Fibroblast of lung (primary cell): ENCODE measurements at regions not wholly inside any gene's neighbourhood (a gene's known extent, or its start where the extent isn't known, plus 50 kb on each side); places are given as distances from the start of the nearest gene placed in this dataset.

Experiments
- DNase-seq, 2 donors: peaks; one replicate each; pipeline versions ENCODE4 v3.0.0 to v3.0.0-alpha.2; 2010; ENCODE audit warnings: low read depth in 2 of 2
- H2AFZ ChIP-seq: 2 replicates; pipeline ENCODE4 v1.5.1; 2012; ENCODE audit warnings: low read length, control low read depth, inconsistent platforms
- H3K27ac ChIP-seq: 2 replicates; pipeline ENCODE4 v1.5.1; 2011; ENCODE audit warnings: low read length, control low read depth; ENCODE audit not compliant: insufficient read depth
- H3K27me3 ChIP-seq: 2 replicates; pipeline ENCODE4 v1.5.1; 2011; ENCODE audit warnings: mild to moderate bottlenecking, low read length; ENCODE audit not compliant: control insufficient read depth, insufficient read depth
- H3K36me3 ChIP-seq: 2 replicates; pipeline ENCODE4 v1.5.1; 2011; ENCODE audit warnings: low read length; ENCODE audit not compliant: control insufficient read depth, insufficient read depth
- H3K4me1 ChIP-seq: 2 replicates; pipeline ENCODE4 v1.5.1; 2011; ENCODE audit warnings: low read length; ENCODE audit not compliant: control insufficient read depth, insufficient read depth; ENCODE audit errors: extremely low read depth
- H3K4me2 ChIP-seq: 2 replicates; pipeline ENCODE4 v1.5.1; 2011; ENCODE audit warnings: low read length, control low read depth; ENCODE audit not compliant: insufficient read depth; ENCODE audit errors: extremely low read depth
- H3K4me3 ChIP-seq, 4 experiments: fragments of 200-600 bp in 1 of 4; sonication (generic) in 1 of 4; replicated peaks in 1 of 4; 2 replicates each; pipeline ENCODE4 v1.5.1; 2011 to 2016; ENCODE audit warnings: low read length in 4 of 4, low read depth in 3 of 4, mild to moderate bottlenecking in 3 of 4, control low read depth in 2 of 4, inconsistent platforms in 1 of 4, mixed read lengths in 1 of 4; ENCODE audit not compliant: insufficient read depth in 1 of 4; ENCODE audit errors: control extremely low read depth in 1 of 4
- H3K79me2 ChIP-seq: 2 replicates; pipeline ENCODE4 v1.5.1; 2012; ENCODE audit warnings: mild to moderate bottlenecking, low read length, inconsistent platforms; ENCODE audit not compliant: control insufficient read depth, insufficient read depth
- H3K9ac ChIP-seq: 2 replicates; pipeline ENCODE4 v1.5.1; 2011; ENCODE audit warnings: mild to moderate bottlenecking, low read length, control low read depth; ENCODE audit not compliant: insufficient read depth
- H3K9me3 ChIP-seq: 2 replicates; pipeline ENCODE4 v1.5.1; 2012; ENCODE audit warnings: low read depth, low read length; ENCODE audit not compliant: control insufficient read depth, insufficient read depth
- H4K20me1 ChIP-seq: 2 replicates; pipeline ENCODE4 v1.5.1; 2011; ENCODE audit warnings: low read length; ENCODE audit not compliant: control insufficient read depth, insufficient read depth; ENCODE audit errors: extremely low read depth
- EZH2 ChIP-seq: IDR thresholded peaks from 2 replicates; pipeline ENCODE4 v1.5.1; 2012; ENCODE audit warnings: low read length, control low read depth, mild to moderate bottlenecking; ENCODE audit errors: missing control alignments
- TF ChIP-seq, protein P1 (sequence below), 2 donors: IDR thresholded peaks in 1 of 2; conservative IDR thresholded peaks in 1 of 2; 1 replicate in 1 of 2; 2 replicates in 1 of 2; pipeline ENCODE4 v1.5.1; 2011 to 2012; ENCODE audit warnings: low read length in 2 of 2, control low read depth in 1 of 2, inconsistent platforms in 1 of 2, low read depth in 1 of 2, mild to moderate bottlenecking in 1 of 2

GRCh38 chr3:95629802-95630201, 1184.6 kb upstream of the EPHA6 start:
- H2AFZ ChIP-seq = no peak overlapping the region
- no peaks in the 10 kb centered on the region for H3K36me3 ChIP-seq
- DNase-seq = no peak
- H3K4me1 ChIP-seq = no peaks in the 10 kb centered on the region
- H3K79me2 ChIP-seq = no peaks in the 10 kb centered on the region
- TF ChIP-seq, protein P1, sequence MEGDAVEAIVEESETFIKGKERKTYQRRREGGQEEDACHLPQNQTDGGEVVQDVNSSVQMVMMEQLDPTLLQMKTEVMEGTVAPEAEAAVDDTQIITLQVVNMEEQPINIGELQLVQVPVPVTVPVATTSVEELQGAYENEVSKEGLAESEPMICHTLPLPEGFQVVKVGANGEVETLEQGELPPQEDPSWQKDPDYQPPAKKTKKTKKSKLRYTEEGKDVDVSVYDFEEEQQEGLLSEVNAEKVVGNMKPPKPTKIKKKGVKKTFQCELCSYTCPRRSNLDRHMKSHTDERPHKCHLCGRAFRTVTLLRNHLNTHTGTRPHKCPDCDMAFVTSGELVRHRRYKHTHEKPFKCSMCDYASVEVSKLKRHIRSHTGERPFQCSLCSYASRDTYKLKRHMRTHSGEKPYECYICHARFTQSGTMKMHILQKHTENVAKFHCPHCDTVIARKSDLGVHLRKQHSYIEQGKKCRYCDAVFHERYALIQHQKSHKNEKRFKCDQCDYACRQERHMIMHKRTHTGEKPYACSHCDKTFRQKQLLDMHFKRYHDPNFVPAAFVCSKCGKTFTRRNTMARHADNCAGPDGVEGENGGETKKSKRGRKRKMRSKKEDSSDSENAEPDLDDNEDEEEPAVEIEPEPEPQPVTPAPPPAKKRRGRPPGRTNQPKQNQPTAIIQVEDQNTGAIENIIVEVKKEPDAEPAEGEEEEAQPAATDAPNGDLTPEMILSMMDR (conservative IDR thresholded peaks at IDR 0.05 in 1 of 2, IDR thresholded peaks at IDR 0.05 in 1 of 2; ENCODE audit: low read depth in 1 of 2, low read length in 2 of 2) = no peak
- TF ChIP-seq EZH2 = no peak
- no peaks in the 10 kb centered on the region for H3K27me3 ChIP-seq
- H4K20me1 ChIP-seq = no peaks in the 10 kb centered on the region
- H3K27ac ChIP-seq = no peak overlapping the region
- H3K4me2 ChIP-seq = no peak overlapping the region
- no peak overlapping the region for H3K9ac ChIP-seq
- no peak overlapping the region for H3K4me3 ChIP-seq
- no peaks in the 10 kb centered on the region for H3K9me3 ChIP-seq

GRCh38 chr3:95645291-95645690, 1169.1 kb upstream of the EPHA6 start:
- H4K20me1 ChIP-seq = no peaks in the 10 kb centered on the region
- H3K4me3 ChIP-seq = no peak overlapping the region
- H3K9me3 ChIP-seq = no peaks in the 10 kb centered on the region
- H3K79me2 ChIP-seq = no peaks in the 10 kb centered on the region
- no peaks in the 10 kb centered on the region for H3K36me3 ChIP-seq
- H3K27me3 ChIP-seq = no peaks in the 10 kb centered on the region
- no peak overlapping the region for H3K27ac ChIP-seq
- no peak overlapping the region for H3K9ac ChIP-seq
- no peak overlapping the region for H2AFZ ChIP-seq
- TF ChIP-seq EZH2 = no peak
- TF ChIP-seq, protein P1 (conservative IDR thresholded peaks at IDR 0.05 in 1 of 2, IDR thresholded peaks at IDR 0.05 in 1 of 2; ENCODE audit: low read depth in 1 of 2, low read length in 2 of 2) = no peak
- H3K4me2 ChIP-seq = no peak overlapping the region
- H3K4me1 ChIP-seq = no peaks in the 10 kb centered on the region
- DNase-seq = no peak

DNA sequence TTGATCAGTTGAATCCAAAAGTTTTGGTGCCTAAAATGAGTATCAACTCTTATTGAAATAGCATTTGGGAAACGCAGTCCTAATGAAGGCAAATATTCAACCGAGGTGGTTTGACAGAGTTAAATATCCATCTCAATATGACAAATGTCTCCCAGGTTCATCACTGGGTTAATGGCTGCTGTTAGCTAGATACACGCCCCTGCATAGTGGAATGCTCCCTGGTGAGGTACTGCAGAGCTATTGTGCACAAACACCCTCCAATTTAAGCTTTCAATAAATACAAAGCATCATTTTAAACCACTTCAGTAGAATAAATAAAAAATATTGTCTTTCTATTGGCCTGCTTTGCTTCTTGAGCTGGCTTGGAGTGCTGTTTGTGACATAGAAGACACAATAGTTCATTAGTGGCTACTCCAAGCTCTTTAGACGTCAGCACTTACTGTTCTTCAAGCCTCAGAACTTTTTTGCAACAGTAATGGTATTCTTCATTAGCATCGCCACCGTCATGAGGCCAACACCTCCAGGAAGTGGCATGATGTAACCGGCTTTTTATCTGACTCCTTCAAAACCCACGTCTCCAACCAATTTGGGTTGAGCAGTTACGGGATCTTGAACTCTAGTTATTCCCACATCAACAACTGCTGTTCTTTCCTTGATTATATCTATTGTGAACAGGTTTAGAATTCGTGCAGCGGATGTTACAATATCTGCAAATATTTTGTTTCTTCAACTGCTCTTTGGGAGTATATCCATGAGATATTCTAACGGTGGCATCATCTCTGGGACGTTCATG, 1159.6 kb upstream of the EPHA6 start:
- no peaks in the 10 kb centered on the region for H3K9me3 ChIP-seq
- H4K20me1 ChIP-seq = no peaks in the 10 kb centered on the region
- no peaks in the 10 kb centered on the region for H3K27me3 ChIP-seq
- H3K4me3 ChIP-seq = no peak overlapping the region
- H3K9ac ChIP-seq = no peak overlapping the region
- no peak overlapping the region for H3K4me2 ChIP-seq
- no peaks in the 10 kb centered on the region for H3K36me3 ChIP-seq
- no peak for DNase-seq
- H3K4me1 ChIP-seq = no peaks in the 10 kb centered on the region
- TF ChIP-seq EZH2 = no peak
- TF ChIP-seq, protein P1 (conservative IDR thresholded peaks at IDR 0.05 in 1 of 2, IDR thresholded peaks at IDR 0.05 in 1 of 2; ENCODE audit: low read depth in 1 of 2, low read length in 2 of 2) = no peak
- H3K79me2 ChIP-seq = no peaks in the 10 kb centered on the region
- no peak overlapping the region for H2AFZ ChIP-seq
- H3K27ac ChIP-seq = no peak overlapping the region
